ENCODE measurements at regions not wholly inside any gene's neighbourhood (a gene's known extent, or its start where the extent isn't known, plus 50 kb on each side); places are given as distances from the start of the nearest gene placed in this dataset.
"Not testable (repeated sequence)": the region's sequence is repeated elsewhere in the genome, so short reads cannot be mapped to it uniquely, and the experiment has no call there.

DNA sequence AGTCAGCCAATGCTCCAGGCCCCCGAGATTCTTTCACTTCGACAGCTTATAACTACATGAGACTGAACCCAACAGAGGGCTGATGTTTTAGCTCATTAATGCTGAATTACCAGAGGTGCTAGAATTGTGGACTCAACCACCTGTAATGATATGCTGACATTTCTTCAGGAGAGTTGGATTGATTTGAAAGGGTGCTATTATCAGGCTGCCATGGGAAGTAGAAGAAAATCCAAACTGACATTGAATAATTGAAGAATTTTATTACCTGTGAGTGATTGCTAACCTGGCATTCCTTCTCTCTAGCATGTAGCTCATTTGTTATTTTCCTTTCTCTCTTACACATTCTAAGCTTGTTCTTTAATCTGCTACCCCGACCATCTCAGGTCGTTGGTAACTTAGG lies 488.8 kb downstream of the PID1 start:
- FAIRE-seq = no peak

GRCh38 chr2:228777855-228778355 lies 493.2 kb downstream of the PID1 start:
- FAIRE-seq = no peak

GRCh38 chr2:228774548-228774947 lies 496.5 kb downstream of the PID1 start:
- FAIRE-seq = no peak

GRCh38 chr2:228771774-228772173 lies 499.3 kb downstream of the PID1 start:
- FAIRE-seq = peak; percentile 98

GRCh38 chr2:228771315-228771714 lies 499.8 kb downstream of the PID1 start:
- FAIRE-seq = no peak

DNA sequence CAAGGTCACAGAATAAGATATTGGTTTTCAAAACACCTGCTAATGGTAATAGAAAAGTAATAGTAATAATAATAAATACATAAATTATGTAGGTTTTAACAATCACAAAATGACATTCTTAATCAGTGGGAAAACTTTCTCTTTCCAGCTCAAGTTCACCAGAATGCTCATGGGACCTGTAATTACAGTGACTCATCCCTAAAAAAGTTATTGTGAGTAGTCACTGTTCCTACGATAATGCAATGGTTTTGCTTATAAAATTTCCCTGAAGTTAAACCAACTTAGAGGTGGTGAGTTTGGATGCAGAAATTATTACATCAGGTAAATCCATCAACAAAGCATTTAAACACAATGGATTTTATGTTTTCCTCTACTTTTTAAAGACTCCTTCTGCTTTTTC lies 502.3 kb downstream of the PID1 start:
- FAIRE-seq = peak; percentile 46

GRCh38 chr2:228768141-228768540 lies 502.9 kb downstream of the PID1 start:
- FAIRE-seq = not testable (repeated sequence)

GRCh38 chr2:228767196-228767595 lies 503.9 kb downstream of the PID1 start:
- no peak for FAIRE-seq

GRCh38 chr2:228763379-228763981 lies 507.6 kb downstream of the PID1 start:
- no peak for FAIRE-seq

- FAIRE-seq = no peak
These were observed 508.5 kb downstream of the PID1 start for GRCh38 chr2:228762565-228762964.

DNA sequence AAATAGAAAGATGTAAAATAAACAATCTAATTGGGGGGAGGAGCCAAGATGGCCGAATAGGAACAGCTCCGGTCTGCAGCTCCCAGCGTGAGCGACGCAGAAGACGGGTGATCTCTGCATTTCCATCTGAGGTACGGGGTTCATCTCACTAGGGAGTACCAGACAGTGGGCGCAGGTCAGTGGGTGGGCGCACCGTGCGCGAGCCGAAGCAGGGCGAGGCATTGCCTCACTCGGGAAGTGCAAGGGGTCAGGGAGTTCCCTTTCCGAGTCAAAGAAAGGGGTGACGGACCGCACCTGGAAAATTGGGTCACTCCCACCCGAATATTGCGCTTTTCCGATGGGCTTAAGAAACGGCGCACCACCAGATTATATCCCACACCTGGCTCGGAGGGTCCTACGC lies 515.4 kb downstream of the PID1 start:
- not testable (repeated sequence) for FAIRE-seq

GRCh38 chr2:228747483-228747882 lies 523.6 kb downstream of the PID1 start:
- no peak for FAIRE-seq

GRCh38 chr2:228738671-228739380 lies 532.3 kb downstream of the PID1 start:
- no peak for FAIRE-seq

GRCh38 chr2:228735697-228736096 lies 535.4 kb downstream of the PID1 start:
- FAIRE-seq = no peak

DNA sequence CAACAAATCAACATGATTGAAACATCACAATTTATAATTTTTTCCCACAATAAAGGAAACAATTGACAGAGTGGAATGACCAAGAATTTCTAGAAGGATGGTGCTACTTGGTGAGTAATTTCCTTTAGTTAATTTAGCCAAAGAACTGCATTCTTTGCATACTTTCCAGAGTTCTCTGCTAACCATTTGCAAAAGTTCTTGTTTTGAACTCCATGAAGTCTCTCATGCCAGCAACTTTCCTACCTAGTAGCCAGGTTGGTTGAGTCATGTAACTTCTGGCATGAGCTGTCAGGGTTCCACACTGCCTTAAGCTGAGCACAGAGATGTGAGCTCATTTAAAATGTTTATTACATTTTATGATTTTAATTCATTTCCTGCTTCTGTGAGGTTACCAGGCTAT lies 539.6 kb downstream of the PID1 start:
- no peak for FAIRE-seq

GRCh38 chr2:228728961-228729360 lies 542.1 kb downstream of the PID1 start:
- no peak for FAIRE-seq

DNA sequence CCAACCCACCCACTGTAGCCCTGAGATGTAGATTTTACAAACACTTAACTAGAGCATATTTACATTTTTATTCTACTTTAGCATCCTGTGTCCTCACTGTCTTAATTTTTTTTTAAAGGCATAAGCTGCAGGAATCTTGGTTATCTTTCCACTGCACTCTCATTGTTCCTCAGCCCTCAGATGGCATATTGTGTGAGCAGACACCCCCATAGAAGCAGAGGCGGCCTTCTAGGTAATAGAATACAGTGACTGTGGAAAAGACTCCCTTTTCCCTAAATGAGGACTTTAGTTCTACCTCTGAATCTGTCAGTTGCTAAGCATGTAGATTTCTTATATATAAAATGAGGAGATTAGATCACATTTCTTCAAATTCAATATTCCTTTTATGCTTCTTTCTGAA lies 543.5 kb upstream of the SPHKAP start:
- no peak for FAIRE-seq

- FAIRE-seq = no peak
These were observed 542.1 kb upstream of the SPHKAP start for GRCh38 chr2:228723599-228723998.

- no peak for FAIRE-seq
These were observed 540.8 kb upstream of the SPHKAP start for GRCh38 chr2:228722311-228722710.

- no peak for FAIRE-seq
These were observed 539.4 kb upstream of the SPHKAP start for GRCh38 chr2:228720895-228721294.

DNA sequence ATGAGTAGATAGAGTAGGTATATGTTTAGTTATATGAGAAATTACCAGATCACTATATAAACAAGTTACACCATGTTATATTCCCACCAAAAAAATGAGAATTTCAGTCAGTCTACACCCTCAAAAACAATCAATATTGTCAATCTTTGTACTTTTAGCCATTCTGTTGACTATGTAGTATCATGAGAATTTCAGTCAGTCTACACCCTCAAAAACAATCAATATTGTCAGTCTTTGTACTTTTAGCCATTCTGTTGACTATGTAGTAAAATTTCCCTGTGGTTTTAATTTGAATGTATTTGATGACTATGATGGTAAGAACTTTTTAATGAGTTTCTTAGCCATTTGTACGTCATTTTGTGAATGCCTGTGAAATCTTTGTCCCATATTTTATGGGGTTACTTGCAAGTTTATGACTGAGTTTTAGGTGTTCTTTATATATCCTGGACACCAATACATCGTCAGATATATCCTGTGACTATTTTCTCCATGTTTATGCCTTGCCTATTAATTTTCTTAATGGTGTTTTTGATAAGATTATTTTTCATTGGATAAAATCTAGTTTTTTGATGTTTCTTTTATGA lies 528.4 kb upstream of the SPHKAP start:
- FAIRE-seq = peak; percentile 64

- no peak for FAIRE-seq
These were observed 526.4 kb upstream of the SPHKAP start for GRCh38 chr2:228707846-228708245.

GRCh38 chr2:228705318-228705717 lies 523.8 kb upstream of the SPHKAP start:
- no peak for FAIRE-seq

DNA sequence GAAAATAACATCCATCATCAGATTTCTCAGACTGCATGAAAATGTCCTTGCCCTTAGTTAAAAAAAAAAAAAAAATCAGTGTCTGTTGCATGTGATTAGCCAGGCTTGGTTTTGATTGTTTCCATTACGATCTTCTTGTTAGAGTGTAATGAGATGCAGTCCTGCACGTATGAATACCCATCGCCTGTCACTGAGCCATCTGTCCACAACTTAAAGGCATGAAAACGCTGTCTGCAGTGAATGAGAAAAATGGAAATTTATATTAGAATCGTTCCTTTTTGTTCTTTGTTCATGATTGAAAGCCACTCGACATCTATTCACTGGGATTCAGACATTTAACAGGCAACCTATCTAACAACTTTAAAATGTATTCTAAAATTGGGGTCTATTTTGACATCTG lies 521.7 kb upstream of the SPHKAP start:
- FAIRE-seq = no peak
